ENCODE measurements at regions not wholly inside any gene's neighbourhood (a gene's known extent, or its start where the extent isn't known, plus 50 kb on each side); places are given as distances from the start of the nearest gene placed in this dataset.

DNA sequence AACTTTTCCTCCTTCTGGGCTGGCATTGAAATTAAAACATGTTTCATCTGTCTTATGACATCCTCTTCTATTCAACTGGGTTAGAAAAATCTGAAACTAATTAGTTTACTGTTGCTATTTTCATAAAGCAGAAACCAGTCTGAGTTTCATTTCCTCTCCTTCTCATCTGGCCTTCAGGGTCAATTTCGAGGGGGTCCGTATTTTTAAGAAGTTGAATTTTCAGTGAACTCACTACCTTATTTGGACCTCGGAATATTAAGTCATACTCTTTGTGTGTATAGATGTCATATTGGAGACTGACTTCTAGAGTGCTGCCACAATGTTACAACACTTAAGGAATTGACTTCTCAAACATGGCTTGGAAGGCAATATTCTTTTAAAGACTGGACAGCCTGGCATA lies 485.9 kb downstream of the SQOR start:
- DNase-seq: no peak

DNA sequence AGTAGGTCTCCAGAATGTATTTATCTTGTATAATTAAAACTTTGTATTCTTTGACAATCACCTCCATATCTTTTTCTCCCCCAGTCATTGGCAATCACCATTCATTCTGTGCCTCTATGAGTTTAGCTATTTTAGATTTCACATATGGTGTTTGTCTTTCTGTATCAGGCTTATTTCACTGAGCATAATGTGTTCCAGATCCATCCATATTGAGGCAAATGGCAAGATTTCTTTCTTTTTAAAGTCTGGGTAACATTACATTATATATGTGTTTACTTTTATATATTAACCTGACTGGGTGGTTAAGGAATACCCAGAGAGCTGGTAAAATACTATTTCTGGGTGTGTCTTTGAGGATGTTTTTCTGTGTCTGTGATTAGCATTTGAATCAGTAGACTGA lies 486.6 kb downstream of the SQOR start:
- DNase-seq: no peak

- no peak for DNase-seq
These were observed 491.8 kb downstream of the SQOR start for GRCh38 chr15:46126581-46126980.

- no peak for DNase-seq
These were observed 492.6 kb downstream of the SQOR start for GRCh38 chr15:46127361-46127874.

DNA sequence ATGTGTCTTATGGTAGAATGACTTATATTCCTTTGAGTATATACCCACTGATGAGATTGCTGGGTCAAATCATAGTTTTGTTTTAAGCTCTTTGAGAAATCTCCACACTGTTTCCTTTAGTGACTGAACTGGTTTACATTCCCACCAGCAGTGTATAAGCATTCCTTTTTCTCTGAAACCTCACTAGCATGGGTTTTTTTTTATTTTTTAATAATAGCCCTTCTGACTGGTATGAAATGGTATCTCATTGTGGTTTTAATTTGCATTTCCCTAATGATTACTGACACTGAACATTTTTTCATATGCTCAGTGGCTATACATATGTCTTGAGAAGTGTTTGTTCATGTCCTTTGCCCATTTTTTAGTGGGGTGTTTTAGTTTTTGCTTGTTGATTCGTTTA lies 494.3 kb downstream of the SQOR start:
- DNase-seq: no peak

DNA sequence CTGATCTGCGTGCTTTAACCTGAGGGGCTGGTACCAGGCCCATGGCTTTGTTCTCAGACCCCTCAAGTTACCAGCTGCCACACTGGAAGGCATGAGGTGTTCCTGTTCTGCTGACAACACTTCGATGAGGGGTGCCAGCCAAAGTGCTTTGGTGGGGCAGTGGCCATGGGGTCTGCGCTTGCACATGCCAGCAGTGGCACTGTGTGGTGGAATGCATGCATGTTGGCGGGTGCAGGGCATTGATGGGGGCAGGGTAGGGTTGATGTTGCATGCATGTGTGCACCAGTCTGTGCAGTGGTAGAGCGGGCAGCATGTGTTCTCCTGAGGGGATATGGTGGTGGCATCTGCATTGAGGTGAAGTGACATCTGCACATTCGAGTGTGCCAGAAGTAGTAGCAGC lies 497.0 kb downstream of the SQOR start:
- no peak for DNase-seq

- DNase-seq: no peak
These were observed 502.6 kb downstream of the SQOR start for GRCh38 chr15:46137443-46137842.

GRCh38 chr15:46146002-46146401 lies 511.2 kb downstream of the SQOR start:
- DNase-seq: no peak

GRCh38 chr15:46146915-46147314 lies 512.1 kb downstream of the SQOR start:
- no peak for DNase-seq

DNA sequence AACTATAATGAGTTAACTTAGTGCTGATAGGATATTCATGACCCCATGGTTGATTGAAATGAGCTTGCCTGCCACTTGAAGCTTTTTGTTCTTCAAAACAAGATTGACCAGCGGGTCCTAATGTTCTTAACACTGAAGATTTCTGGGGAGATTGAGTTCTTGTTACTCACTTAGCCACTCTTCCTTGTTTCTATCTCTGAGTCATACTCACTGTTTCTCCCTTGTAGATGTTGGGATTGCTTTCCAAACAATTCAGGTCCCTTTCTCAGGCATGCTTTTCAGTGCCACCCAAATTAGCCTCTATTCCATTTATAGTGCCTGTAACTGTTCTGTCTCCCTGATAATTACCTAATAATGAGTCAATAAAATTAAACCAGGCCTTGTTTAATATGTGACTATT lies 517.0 kb downstream of the SQOR start:
- no peak for DNase-seq

- DNase-seq: no peak
These were observed 531.9 kb downstream of the SQOR start for GRCh38 chr15:46166750-46167149.

- DNase-seq: no peak
These were observed 535.5 kb downstream of the SQOR start for GRCh38 chr15:46170326-46170725.

GRCh38 chr15:46174122-46174521 lies 539.3 kb downstream of the SQOR start:
- no peak for DNase-seq

GRCh38 chr15:46177219-46177618 lies 542.4 kb downstream of the SQOR start:
- no peak for DNase-seq

DNA sequence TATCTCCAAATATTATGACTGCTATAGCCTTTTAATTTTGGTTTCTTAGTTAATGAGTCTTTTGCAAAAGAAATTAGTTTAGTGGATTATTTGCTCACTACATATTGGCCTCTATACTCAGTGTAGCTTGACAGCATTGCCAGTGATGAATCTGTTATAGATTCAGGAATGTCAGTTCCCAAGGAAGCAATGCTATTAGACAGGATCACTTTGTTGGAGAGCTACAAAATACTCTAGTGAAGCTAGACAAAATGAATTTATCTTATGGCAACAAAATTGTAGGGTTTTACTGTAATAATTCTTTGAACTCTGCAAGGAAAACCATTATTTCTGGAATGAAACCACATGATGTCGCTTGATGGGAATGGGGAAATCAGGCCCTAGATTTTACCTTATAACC lies 543.3 kb downstream of the SQOR start:
- no peak for DNase-seq

- no peak for DNase-seq
These were observed 572.5 kb downstream of the SQOR start for GRCh38 chr15:46207341-46207740.

GRCh38 chr15:46213551-46213950 lies 578.7 kb downstream of the SQOR start:
- DNase-seq: no peak

- no peak for DNase-seq
These were observed 588.0 kb downstream of the SQOR start for GRCh38 chr15:46222826-46223225.

GRCh38 chr15:46229263-46229662 lies 594.4 kb downstream of the SQOR start:
- DNase-seq: no peak

DNA sequence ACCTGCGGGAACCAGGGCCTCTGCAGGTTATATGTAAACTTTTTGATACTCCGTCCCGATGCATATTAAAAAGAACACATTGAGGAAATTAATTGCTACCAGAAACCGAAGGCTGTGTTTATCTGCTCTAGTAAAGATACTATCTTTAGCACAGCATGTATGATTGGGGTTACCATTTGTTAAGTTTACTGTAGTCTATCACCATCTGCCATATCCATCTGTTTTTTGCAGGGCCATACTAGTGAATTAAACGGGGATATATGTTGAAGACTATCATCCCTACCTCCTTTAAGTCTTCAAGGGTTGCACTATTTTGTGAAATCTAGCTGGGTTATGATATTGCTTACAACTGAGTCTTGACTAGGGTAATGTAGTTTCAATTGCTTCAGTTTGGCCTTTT lies 597.0 kb downstream of the SQOR start:
- peak; percentile 83 for DNase-seq

DNA sequence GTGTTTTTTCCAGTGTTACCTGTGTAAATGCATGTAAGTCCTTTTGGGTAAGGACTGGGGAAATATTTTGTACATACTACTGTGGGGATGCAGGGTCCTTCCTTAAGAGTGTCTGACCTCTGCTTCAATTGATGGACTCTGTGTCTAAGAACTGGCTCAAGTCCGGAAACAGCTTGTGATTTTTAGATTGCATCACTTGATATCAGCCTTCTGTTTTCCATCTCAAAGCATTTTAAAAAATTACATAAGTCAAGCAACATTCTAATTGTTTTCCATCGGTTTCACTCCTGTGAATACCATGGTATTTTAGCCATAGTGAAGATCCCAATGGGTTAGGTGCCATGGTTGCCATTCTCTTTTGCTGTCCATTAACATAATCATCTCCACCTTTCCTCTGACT lies 597.6 kb downstream of the SQOR start:
- DNase-seq: no peak

DNA sequence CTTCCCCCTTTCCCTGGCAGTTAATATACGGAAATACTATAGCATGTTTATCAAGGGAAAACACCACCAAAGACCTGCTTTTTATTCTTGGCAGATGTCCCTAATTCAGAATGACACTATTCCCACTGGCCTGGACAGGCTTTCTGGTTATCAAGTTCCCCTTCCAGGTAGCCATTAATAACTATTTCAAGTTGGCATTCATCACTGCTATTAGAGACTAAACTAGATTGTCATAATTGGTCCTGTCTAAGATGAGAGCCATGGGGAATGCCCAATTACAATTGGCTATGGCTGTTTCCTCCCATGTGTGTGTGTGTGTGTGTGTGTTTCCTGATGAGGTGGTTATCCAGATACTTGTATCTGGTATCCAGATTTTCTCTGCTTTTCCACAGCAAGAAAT lies 608.1 kb downstream of the SQOR start:
- no peak for DNase-seq

- no peak for DNase-seq
These were observed 617.1 kb downstream of the SQOR start for GRCh38 chr15:46251903-46252302.

DNA sequence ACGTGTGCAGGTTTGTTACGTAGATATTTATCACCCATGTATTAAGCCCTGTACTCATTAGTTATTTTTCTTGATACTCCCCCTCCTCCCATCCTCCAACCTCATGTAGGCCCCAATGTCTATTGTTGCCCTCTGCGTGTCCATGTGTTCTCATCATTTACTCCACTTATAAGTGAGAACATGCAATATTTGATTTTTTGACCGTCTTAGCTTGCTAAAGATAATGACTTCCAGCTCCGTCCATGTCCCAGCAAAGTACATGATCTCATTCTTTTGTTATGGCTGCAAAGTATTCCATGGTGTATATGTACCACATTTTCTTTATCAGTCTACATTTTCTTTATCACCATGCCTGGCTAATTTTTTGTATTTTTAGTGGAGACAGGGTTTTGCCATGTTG lies 623.2 kb downstream of the SQOR start:
- DNase-seq: no peak

GRCh38 chr15:46260937-46261336 lies 626.1 kb downstream of the SQOR start:
- DNase-seq: no peak
